ENCODE measurements at regions not wholly inside any gene's neighbourhood (a gene's known extent, or its start where the extent isn't known, plus 50 kb on each side); places are given as distances from the start of the nearest gene placed in this dataset.
A peak's percentile ranks its signal among the peaks of the same experiment; 100 is the strongest.

GRCh38 chr9:104991144-104991953 is 63.4 kb upstream of the ABCA1 start (continued):
- TF ChIP-seq CEBPZ (IDR thresholded peaks at IDR 0.05; ENCODE audit: borderline replicate concordance, low read depth, low read length) (no peak), ZNF274 (IDR thresholded peaks at IDR 0.05; ENCODE audit: borderline replicate concordance, low read depth, low read length) (no peak), KLF16 (IDR thresholded peaks at IDR 0.05) (no peak; the same call in 1 of the 2 replicates), SIN3A (IDR thresholded peaks at IDR 0.05; ENCODE audit: borderline replicate concordance in 2 of 2, control insufficient read depth in 1 of 2, low read depth in 2 of 2, low read length in 2 of 2) (no peak), U2AF2 (optimal IDR thresholded peaks at IDR 0.05; ENCODE audit: low read depth, low read length) (no peak), WHSC1 (IDR thresholded peaks at IDR 0.05; ENCODE audit: low read length) (no peak), MCM7 (IDR thresholded peaks at IDR 0.05) (no peak), TRIM25 (IDR thresholded peaks at IDR 0.05; ENCODE audit: borderline replicate concordance) (no peak), EWSR1 (IDR thresholded peaks at IDR 0.05; ENCODE audit: borderline replicate concordance, low read depth, partially characterized antibody) (no peak), MYC (IDR thresholded peaks at IDR 0.05; ENCODE audit: low read depth, low read length) (peak; percentile 73; the same call in 1 of the 2 replicates), MYC (CRISPR knock-in tag; IDR thresholded peaks at IDR 0.05; ENCODE audit: borderline replicate concordance, low read depth) (no peak), CCAR2 (IDR thresholded peaks at IDR 0.05; ENCODE audit: low read depth, low read length) (no peak), ZNF449 (CRISPR knock-in tag; IDR thresholded peaks at IDR 0.05) (no peak), ZBTB2 (IDR thresholded peaks at IDR 0.05) (peak; percentile 76), SRF (CRISPR knock-in tag; IDR thresholded peaks at IDR 0.05) (no peak), TCFL5 (CRISPR knock-in tag; conservative IDR thresholded peaks at IDR 0.05) (no peak), ATF6 (CRISPR knock-in tag; IDR thresholded peaks at IDR 0.05) (no peak)

All from K562 (cell line).